A549 (cell line): ENCODE measurements at regions not wholly inside any gene's neighbourhood (a gene's known extent, or its start where the extent isn't known, plus 50 kb on each side); places are given as distances from the start of the nearest gene placed in this dataset.

ENCODE experiments used
- ATAC-seq, 2 experiments: fragments of 200-7000 bp in 1 of 2; fragments of >200 bp in 1 of 2; cut with Nextera tagmentation in 1 of 2; cut with Tn5 transposase in 1 of 2; 3 replicates each; pipeline versions ENCODE4 v1.8.0 to v1.9.1; 2018 to 2020; ENCODE audit warnings: mild to moderate bottlenecking in 1 of 2, moderate library complexity in 1 of 2
- CTCF ChIA-PET: fragments of 300-600 bp; sonication (Branson Sonifier 250); formaldehyde crosslinking; extraction: SDS; loops from one replicate; lab custom pipeline; 2021; ENCODE audit warnings: antibody characterized with exemption, inconsistent platforms; lab: Yijun Ruan, JAX
- POLR2A ChIA-PET: fragments of 350-600 bp; formaldehyde crosslinking; extraction: SDS; loops from one replicate; lab custom pipeline; 2021; ENCODE audit warnings: antibody characterized with exemption, inconsistent platforms; lab: Yijun Ruan, JAX
- DNase-seq, 2 experiments: peaks; one replicate each; pipeline versions ENCODE4 v3.0.0 to v3.0.0-alpha.2; 2011 to 2016; ENCODE audit warnings: low read depth in 1 of 2, low spot score in 1 of 2
- FAIRE-seq: peaks from 2 replicates; lab custom pipeline; 2011; peaks lifted over from hg19 to GRCh38; lab: Jason Lieb, UNC
- H3K27ac ChIP-seq, 2 experiments: fragments of >200 bp; sonication (Bioruptor Twin); formaldehyde crosslinking; 3 replicates each; pipeline ENCODE4 v1.5.1; 2016 to 2017
- H3K4me1 ChIP-seq: fragments of >200 bp; sonication (Bioruptor Twin); formaldehyde crosslinking; 3 replicates; pipeline ENCODE4 v1.6.1; 2016
- H3K4me2 ChIP-seq: fragments of >200 bp; sonication (Bioruptor Twin); formaldehyde crosslinking; 3 replicates; pipeline ENCODE4 v1.6.1; 2016
- H3K4me3 ChIP-seq: fragments of >200 bp; sonication (Bioruptor Twin); formaldehyde crosslinking; 3 replicates; pipeline ENCODE4 v1.5.1; 2016
- H3K9me3 ChIP-seq: fragments of >200 bp; sonication (Bioruptor Twin); formaldehyde crosslinking; 3 replicates; pipeline ENCODE4 v1.6.1; 2016
- CBX2 ChIP-seq: fragments of 200-600 bp; sonication (generic); IDR thresholded peaks from 2 replicates; pipeline ENCODE4 v1.6.1; 2016; ENCODE audit warnings: low read depth, mild to moderate bottlenecking, borderline replicate concordance
- CBX8 ChIP-seq: fragments of 200-600 bp; sonication (generic); IDR thresholded peaks from 2 replicates; pipeline ENCODE4 v1.6.1; 2016
- CEBPB ChIP-seq, 2 experiments: fragments of >200 bp in 1 of 2; sonication (Bioruptor Twin) in 1 of 2; formaldehyde crosslinking in 1 of 2; IDR thresholded peaks; 2 replicates each; pipeline ENCODE4 v1.6.1; 2012 to 2016
- CHD2 ChIP-seq: fragments of 150-350 bp; IDR thresholded peaks from 2 replicates; pipeline ENCODE4 v1.6.1; 2014; ENCODE audit warnings: low read length; ENCODE audit not compliant: partially characterized antibody
- ESRRA ChIP-seq: fragments of 150-350 bp; IDR thresholded peaks from 2 replicates; pipeline ENCODE4 v1.6.1; 2014; ENCODE audit warnings: mild to moderate bottlenecking, low read length, borderline replicate concordance
- FOSL2 ChIP-seq, 2 experiments: fragments of 450-650 bp in 1 of 2; fragments of >200 bp in 1 of 2; sonication (Bioruptor Twin) in 1 of 2; formaldehyde crosslinking; IDR thresholded peaks; 2 replicates each; pipeline versions ENCODE4 v1.5.0 to v1.6.1; 2016 to 2020; ENCODE audit warnings: mild to moderate bottlenecking in 1 of 2, moderate library complexity in 1 of 2
- GATA3 ChIP-seq: IDR thresholded peaks from 2 replicates; pipeline ENCODE4 v1.6.1; 2012; ENCODE audit warnings: borderline replicate concordance
- HES2 ChIP-seq: fragments of >200 bp; sonication (Bioruptor Twin); formaldehyde crosslinking; IDR thresholded peaks from 2 replicates; pipeline ENCODE4 v1.6.1; 2016
- HEYL ChIP-seq: fragments of 250-450 bp; sonication (Bioruptor Pico); IDR thresholded peaks from 2 replicates; pipeline ENCODE4 v1.8.0; 2021; ENCODE audit warnings: mild to moderate bottlenecking, moderate library complexity
- HOXB13 ChIP-seq: fragments of 250-450 bp; sonication (Bioruptor Pico); IDR thresholded peaks from 2 replicates; pipeline ENCODE4 v1.5.0; 2020; ENCODE audit warnings: low read depth, mild to moderate bottlenecking, moderate library complexity
- JUNB ChIP-seq: fragments of >200 bp; sonication (Bioruptor Twin); formaldehyde crosslinking; IDR thresholded peaks from 2 replicates; pipeline ENCODE4 v1.6.1; 2016
- KDM5A ChIP-seq: fragments of 200-600 bp; sonication (generic); IDR thresholded peaks from 2 replicates; pipeline ENCODE4 v1.6.1; 2016; ENCODE audit warnings: antibody characterized with exemption, mild to moderate bottlenecking
- MAFK ChIP-seq: fragments of 450-650 bp; IDR thresholded peaks from 2 replicates; pipeline ENCODE4 v1.6.1; 2014; ENCODE audit not compliant: partially characterized antibody
- MAX ChIP-seq: IDR thresholded peaks from 2 replicates; pipeline ENCODE4 v1.6.1; 2012
- MAZ ChIP-seq: fragments of 150-350 bp; IDR thresholded peaks from 2 replicates; pipeline ENCODE4 v1.6.1; 2014; ENCODE audit warnings: antibody characterized with exemption, low read depth, low read length, borderline replicate concordance
- NFE2L2 ChIP-seq: fragments of 150-350 bp; conservative IDR thresholded peaks from 2 replicates; pipeline ENCODE4 v1.6.1; 2014; ENCODE audit warnings: low read length
- NPAS2 ChIP-seq: fragments of 250-450 bp; sonication (Bioruptor Pico); IDR thresholded peaks from 2 replicates; pipeline ENCODE4 v1.8.0; 2022; ENCODE audit warnings: mild to moderate bottlenecking, moderate library complexity, borderline replicate concordance
- NR3C1 ChIP-seq: fragments of >200 bp; sonication (Bioruptor Twin); formaldehyde crosslinking; IDR thresholded peaks from 3 replicates; pipeline ENCODE4 v1.6.1; 2017
- PBX3 ChIP-seq: IDR thresholded peaks from 2 replicates; pipeline ENCODE4 v1.6.1; 2012
- PHF8 ChIP-seq: fragments of 200-600 bp; sonication (generic); IDR thresholded peaks from 2 replicates; pipeline ENCODE4 v1.6.1; 2016; ENCODE audit warnings: low read depth, mild to moderate bottlenecking, antibody characterized with exemption, moderate library complexity, borderline replicate concordance
- RAD21 ChIP-seq, 2 experiments: fragments of >200 bp in 1 of 2; sonication (Bioruptor Twin) in 1 of 2; formaldehyde crosslinking in 1 of 2; IDR thresholded peaks in 1 of 2; conservative IDR thresholded peaks in 1 of 2; 2 replicates in 1 of 2; 3 replicates in 1 of 2; pipeline ENCODE4 v1.6.1; 2012 to 2018; ENCODE audit warnings: inconsistent platforms in 1 of 2
- RNF2 ChIP-seq: fragments of 200-600 bp; sonication (generic); IDR thresholded peaks from 2 replicates; pipeline ENCODE4 v1.6.1; 2016; ENCODE audit warnings: low read depth, mild to moderate bottlenecking, antibody characterized with exemption, moderate library complexity, borderline replicate concordance
- SMC3 ChIP-seq: fragments of >200 bp; sonication (Bioruptor Twin); formaldehyde crosslinking; IDR thresholded peaks from 3 replicates; pipeline ENCODE4 v1.6.1; 2018; ENCODE audit warnings: inconsistent platforms
- SREBF2 ChIP-seq: fragments of 450-650 bp; IDR thresholded peaks from 2 replicates; pipeline ENCODE4 v1.6.1; 2014; ENCODE audit warnings: mild to moderate bottlenecking, moderate library complexity
- ZC3H11A ChIP-seq: fragments of 450-650 bp; IDR thresholded peaks from 2 replicates; pipeline ENCODE4 v1.6.1; 2014; ENCODE audit warnings: antibody characterized with exemption, mild to moderate bottlenecking
- ZFP36 ChIP-seq: fragments of 450-650 bp; IDR thresholded peaks from 2 replicates; pipeline ENCODE4 v1.6.1; 2014; ENCODE audit warnings: borderline replicate concordance; ENCODE audit not compliant: partially characterized antibody
- ZNF302 ChIP-seq: fragments of 250-450 bp; sonication (Bioruptor Pico); IDR thresholded peaks from 2 replicates; pipeline ENCODE4 v1.9.0; 2021; ENCODE audit warnings: inconsistent platforms, mild to moderate bottlenecking, moderate library complexity
- WGBS: methylation state at CpG from one replicate; pipeline ENCODE4 v1.1.6; 2017; ENCODE audit errors: missing lambda C conversion rate; 5-methylcytosine and 5-hydroxymethylcytosine counted together

- H3K4me2 ChIP-seq = no peak overlapping the region
- DNase-seq (no peak), FAIRE-seq (no peak), ATAC-seq (no peak)
- no peaks in the 10 kb centered on the region for H3K9me3 ChIP-seq
- H3K4me1 ChIP-seq = no peaks in the 10 kb centered on the region
- no peak overlapping the region for H3K4me3 ChIP-seq
- TF ChIP-seq RNF2 (no peak), NR3C1 (no peak), NFE2L2 (no peak), KDM5A (no peak), CBX8 (no peak), NPAS2 (CRISPR knock-in tag) (no peak)
- CTCF ChIA-PET = interaction anchor here (1.0 to 1.3 kb wide), 2 partner anchors 12 to 374 kb away, joined by 3 read pairs; no protein-coding TSS in a partner anchor
- 39% methylated on average over 6 of the region's 6 CpGs for WGBS
- POLR2A ChIA-PET = no interaction called here
- no peak overlapping the region for H3K27ac ChIP-seq
Measured at GRCh38 chr1:232239998-232240397, 389.9 kb downstream of the SIPA1L2 start.

- Histone ChIP-seq H3K4me1 (no peaks in the 10 kb centered on the region), H3K9me3 (no peaks in the 10 kb centered on the region), H3K4me3 (no peak overlapping the region), H3K27ac (no peak overlapping the region), H3K4me2 (no peak overlapping the region)
- no peak for ATAC-seq
- POLR2A ChIA-PET = no interaction called here
- TF ChIP-seq CEBPB (IDR thresholded peaks at IDR 0.05) (no peak), CHD2 (no peak), ZNF302 (CRISPR knock-in tag) (no peak), HES2 (no peak), PHF8 (no peak), ZFP36 (no peak)
- WGBS = 71% methylated on average over 3 of the region's 3 CpGs
- DNase-seq = no peak
- no peak for FAIRE-seq
- CTCF ChIA-PET = interaction anchor here (1.0 kb wide), 1 partner anchor 12 kb away, joined by 3 read pairs; no protein-coding TSS in a partner anchor
Measured at GRCh38 chr1:232239522-232239921, 390.4 kb downstream of the SIPA1L2 start.

GRCh38 chr1:232238009-232238408 is 391.9 kb downstream of the SIPA1L2 start:
- TF ChIP-seq CHD2 = no peak
- TF ChIP-seq HOXB13 (CRISPR knock-in tag) = no peak
- no peak for TF ChIP-seq SMC3
- no peak for TF ChIP-seq CBX8
- TF ChIP-seq HEYL (CRISPR knock-in tag) = no peak
- no peak for TF ChIP-seq CBX2
- TF ChIP-seq FOSL2 (IDR thresholded peaks at IDR 0.05) = no peak
- TF ChIP-seq FOSL2 (CRISPR knock-in tag; IDR thresholded peaks at IDR 0.05) = no peak
- no peak for TF ChIP-seq ZC3H11A
- no peak for TF ChIP-seq SREBF2
- no peak for TF ChIP-seq MAX
- no peak for TF ChIP-seq ESRRA
- TF ChIP-seq CEBPB (IDR thresholded peaks at IDR 0.05) = no peak
- no peak for TF ChIP-seq PBX3
- no peak for TF ChIP-seq MAZ
- no peak for TF ChIP-seq RAD21 (conservative IDR thresholded peaks at IDR 0.05 in 1 of 2, IDR thresholded peaks at IDR 0.05 in 1 of 2)
- TF ChIP-seq JUNB = no peak
- TF ChIP-seq MAFK = no peak
- no peak for TF ChIP-seq HES2
- TF ChIP-seq GATA3 = no peak
- H3K9me3 ChIP-seq = no peaks in the 10 kb centered on the region

More at GRCh38 chr1:232238009-232238408, 391.9 kb downstream of the SIPA1L2 start:
- no peaks in the 10 kb centered on the region for H3K4me1 ChIP-seq
- ATAC-seq (no peak), FAIRE-seq (no peak), DNase-seq (no peak)
- no peak overlapping the region for H3K4me2 ChIP-seq
- no peak overlapping the region for H3K4me3 ChIP-seq
- POLR2A ChIA-PET = no interaction called here
- no peak overlapping the region for H3K27ac ChIP-seq
- CTCF ChIA-PET = no interaction called here
- 63% methylated on average over 4 of the region's 4 CpGs for WGBS
